ENCODE measurements at regions not wholly inside any gene's neighbourhood (a gene's known extent, or its start where the extent isn't known, plus 50 kb on each side); places are given as distances from the start of the nearest gene placed in this dataset.
"Not testable (repeated sequence)": the region's sequence is repeated elsewhere in the genome, so short reads cannot be mapped to it uniquely, and the experiment has no call there.

GRCh38 chr6:80579391-80580023 lies 473.0 kb downstream of the BCKDHB start:
- ATAC-seq (no peak), DNase-seq (ENCODE audit: low spot score in 2 of 2) (no peak)
- Mint-ChIP-seq H3K27ac (no peak overlapping the region), H3K9me3 (no peaks in the 10 kb centered on the region), H3K36me3 (no peaks in the 10 kb centered on the region)

DNA sequence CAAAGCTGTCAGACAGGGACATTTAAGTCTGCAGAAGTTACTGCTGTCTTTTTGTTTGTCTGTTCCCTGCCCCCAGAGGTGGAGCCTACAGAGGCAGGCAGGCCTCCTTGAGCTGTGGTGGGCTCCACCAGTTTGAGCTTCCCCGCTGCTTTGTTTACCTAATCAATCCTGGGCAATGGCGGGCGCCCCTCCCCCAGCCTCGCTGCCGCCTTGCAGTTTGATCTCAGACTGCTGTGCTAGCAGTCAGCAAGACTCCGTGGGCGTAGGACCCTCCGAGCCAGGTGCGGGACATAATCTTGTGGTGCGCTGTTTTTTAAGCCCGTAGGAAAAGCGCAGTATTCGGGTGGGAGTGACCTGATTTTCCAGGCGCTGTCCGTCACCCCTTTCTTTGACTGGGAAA lies 466.8 kb downstream of the BCKDHB start:
- not testable (repeated sequence) for H3K9me3 Mint-ChIP-seq; H3K36me3 Mint-ChIP-seq; H3K27ac Mint-ChIP-seq; ATAC-seq; DNase-seq (ENCODE audit: low spot score in 2 of 2)

DNA sequence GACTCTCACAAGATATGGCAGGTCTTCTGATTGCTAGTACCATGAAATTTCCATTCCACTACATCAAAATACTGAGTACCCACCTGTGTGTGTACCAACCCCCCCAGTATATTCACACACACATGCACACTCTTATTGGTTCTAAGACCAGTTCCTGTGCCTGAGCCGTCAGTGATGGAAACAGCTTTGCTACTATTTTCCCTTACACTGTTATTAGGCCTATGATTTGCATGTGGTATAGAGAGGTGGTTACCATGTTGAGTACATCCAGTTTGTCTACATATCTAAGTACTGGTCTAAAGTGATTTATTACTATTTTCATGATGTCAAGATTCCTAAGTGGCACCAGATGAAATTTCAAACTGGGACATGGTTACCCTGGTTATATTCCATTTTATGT lies 459.9 kb downstream of the BCKDHB start:
- DNase-seq (ENCODE audit: low spot score in 2 of 2) (no peak), ATAC-seq (no peak)
- Mint-ChIP-seq H3K36me3 (no peaks in the 10 kb centered on the region), H3K9me3 (no peaks in the 10 kb centered on the region), H3K27ac (no peak overlapping the region)

- ATAC-seq (no peak), DNase-seq (ENCODE audit: low spot score in 2 of 2) (no peak)
- H3K36me3 Mint-ChIP-seq, result no peaks in the 10 kb centered on the region
- H3K9me3 Mint-ChIP-seq, result no peaks in the 10 kb centered on the region
- H3K27ac Mint-ChIP-seq, result no peak overlapping the region
Measured at GRCh38 chr6:80553071-80553740, 446.7 kb downstream of the BCKDHB start.

GRCh38 chr6:80550748-80551147 lies 444.3 kb downstream of the BCKDHB start:
- no peaks in the 10 kb centered on the region for H3K9me3 Mint-ChIP-seq
- H3K27ac Mint-ChIP-seq, result no peak overlapping the region
- no peaks in the 10 kb centered on the region for H3K36me3 Mint-ChIP-seq
- DNase-seq (ENCODE audit: low spot score in 2 of 2) (no peak), ATAC-seq (no peak)

DNA sequence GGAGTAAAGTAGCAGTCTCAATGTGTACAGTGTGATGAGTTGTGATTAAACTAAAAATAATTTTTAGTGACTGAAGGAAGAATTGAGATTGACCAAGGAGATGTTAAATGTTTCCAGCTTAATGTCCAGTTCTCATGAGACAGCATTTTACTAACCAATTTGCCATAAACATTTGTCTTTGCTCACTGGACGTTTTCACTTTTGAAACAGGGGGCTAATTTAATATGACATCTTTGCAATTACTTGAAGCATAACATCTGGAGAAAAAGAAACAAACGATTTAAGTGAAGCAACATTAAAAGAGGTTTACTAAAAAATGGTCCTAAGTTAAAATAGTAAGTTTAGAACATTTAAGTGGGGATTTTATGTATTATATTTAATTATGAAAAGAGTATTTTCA lies 443.8 kb downstream of the BCKDHB start:
- no peak for DNase-seq (ENCODE audit: low spot score in 2 of 2)
- H3K9me3 Mint-ChIP-seq, result no peaks in the 10 kb centered on the region
- H3K27ac Mint-ChIP-seq, result no peak overlapping the region

GRCh38 chr6:80548532-80548931 lies 442.1 kb downstream of the BCKDHB start:
- DNase-seq (ENCODE audit: low spot score in 2 of 2) (no peak), ATAC-seq (no peak)
- H3K9me3 Mint-ChIP-seq, result no peaks in the 10 kb centered on the region
- H3K27ac Mint-ChIP-seq, result no peak overlapping the region
- H3K36me3 Mint-ChIP-seq, result no peaks in the 10 kb centered on the region

More for the DNA sequence above, 443.8 kb downstream of the BCKDHB start:
- no peak for ATAC-seq
- no peaks in the 10 kb centered on the region for H3K36me3 Mint-ChIP-seq

DNA sequence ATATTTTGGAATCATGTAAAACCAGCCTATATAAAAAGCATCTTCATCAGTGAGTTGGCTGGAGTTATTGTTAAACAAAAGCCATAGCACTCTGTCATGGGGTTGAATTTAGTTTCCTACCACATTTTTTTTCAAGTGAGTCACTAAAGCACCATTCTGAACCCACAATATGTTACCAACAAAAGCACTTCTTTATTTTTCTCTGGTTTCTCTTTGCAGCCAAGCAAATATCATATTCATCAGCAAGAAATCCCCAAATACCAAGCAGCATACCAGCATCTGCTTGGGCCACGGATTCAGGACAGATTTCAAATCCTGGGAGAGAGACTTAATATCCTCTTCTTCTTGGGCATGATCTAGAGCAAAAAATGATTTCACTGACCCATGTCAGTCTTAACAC lies 441.4 kb downstream of the BCKDHB start:
- H3K27ac Mint-ChIP-seq, result no peak overlapping the region
- no peaks in the 10 kb centered on the region for H3K36me3 Mint-ChIP-seq
- no peaks in the 10 kb centered on the region for H3K9me3 Mint-ChIP-seq
- DNase-seq (ENCODE audit: low spot score in 2 of 2) (no peak), ATAC-seq (no peak)

GRCh38 chr6:80544976-80545722 lies 438.7 kb downstream of the BCKDHB start:
- H3K36me3 Mint-ChIP-seq, result no peaks in the 10 kb centered on the region
- no peaks in the 10 kb centered on the region for H3K9me3 Mint-ChIP-seq
- ATAC-seq (peak in 1 of 2 donors; percentile 64), DNase-seq (ENCODE audit: low spot score in 2 of 2) (no peak)
- no peak overlapping the region for H3K27ac Mint-ChIP-seq

- H3K36me3 Mint-ChIP-seq, result no peaks in the 10 kb centered on the region
- DNase-seq (ENCODE audit: low spot score in 2 of 2) (no peak), ATAC-seq (no peak)
- no peak overlapping the region for H3K27ac Mint-ChIP-seq
- H3K9me3 Mint-ChIP-seq, result no peaks in the 10 kb centered on the region
Measured at GRCh38 chr6:80544555-80544954, 438.1 kb downstream of the BCKDHB start.

DNA sequence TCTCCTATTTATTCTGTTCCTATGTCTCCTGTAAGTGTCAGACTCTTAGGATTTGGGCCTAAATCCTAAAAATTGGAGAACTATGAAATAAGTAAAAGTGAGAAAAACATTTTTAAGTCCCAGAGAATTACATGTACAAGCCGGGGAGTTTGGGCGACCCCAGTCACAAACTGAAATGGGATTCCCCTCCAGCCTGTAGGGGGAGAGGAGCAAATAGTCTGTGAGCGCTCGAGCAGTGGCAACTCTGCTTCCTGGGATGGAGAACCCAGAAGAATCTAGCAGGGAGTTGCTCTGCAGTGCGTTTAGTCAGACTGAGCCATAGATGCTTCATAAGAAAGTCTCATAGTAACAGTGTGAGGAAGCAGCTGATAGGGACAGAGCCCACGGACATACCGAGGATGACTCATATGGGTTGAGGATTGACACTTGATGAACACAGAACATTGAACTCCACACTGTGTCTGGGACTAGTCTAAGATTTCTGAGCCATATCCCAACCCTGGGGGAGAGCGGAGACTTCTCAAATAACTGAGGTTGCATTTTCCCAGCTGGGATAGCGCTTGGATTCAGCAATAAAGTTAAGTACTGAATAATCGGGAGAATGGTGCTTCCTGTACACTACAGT lies 437.2 kb downstream of the BCKDHB start:
- no peak for ATAC-seq
- H3K9me3 Mint-ChIP-seq, result no peaks in the 10 kb centered on the region

GRCh38 chr6:80543151-80543550 lies 436.7 kb downstream of the BCKDHB start:
- H3K36me3 Mint-ChIP-seq, result no peaks in the 10 kb centered on the region
- H3K27ac Mint-ChIP-seq, result no peak overlapping the region
- ATAC-seq (no peak), DNase-seq (ENCODE audit: low spot score in 2 of 2) (no peak)
- no peaks in the 10 kb centered on the region for H3K9me3 Mint-ChIP-seq

More for the DNA sequence above, 437.2 kb downstream of the BCKDHB start:
- Mint-ChIP-seq H3K27ac (no peak overlapping the region), H3K36me3 (no peaks in the 10 kb centered on the region)
- no peak for DNase-seq (ENCODE audit: low spot score in 2 of 2)

DNA sequence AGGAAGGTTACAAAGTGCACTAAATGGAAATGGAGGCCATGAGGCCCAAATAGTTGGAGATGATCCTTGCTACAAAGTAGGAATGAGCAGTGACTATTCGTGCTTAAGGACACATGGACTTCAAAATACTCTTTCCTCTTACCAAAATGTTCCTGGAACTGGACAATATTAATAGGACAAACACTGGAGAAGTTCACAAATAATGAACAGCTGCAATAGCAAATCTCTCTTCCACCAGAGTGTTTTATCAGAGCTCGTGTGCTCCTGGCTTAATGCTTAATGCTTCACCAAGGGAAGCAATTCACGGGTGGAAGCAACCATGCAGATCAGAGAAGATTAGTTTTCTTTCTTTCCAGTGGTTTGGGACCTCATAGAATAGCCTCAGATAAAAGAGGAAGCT lies 435.4 kb downstream of the BCKDHB start:
- Mint-ChIP-seq H3K9me3 (peaks cover 0 to 6% of the 10 kb centered on the region in 2 donors), H3K36me3 (no peaks in the 10 kb centered on the region), H3K27ac (no peak overlapping the region)
- DNase-seq (ENCODE audit: low spot score in 2 of 2), result no peak
- no peak for ATAC-seq

GRCh38 chr6:80541181-80541580 lies 434.7 kb downstream of the BCKDHB start:
- Mint-ChIP-seq H3K27ac (no peak overlapping the region), H3K36me3 (no peaks in the 10 kb centered on the region), H3K9me3 (peaks cover 0 to 7% of the 10 kb centered on the region in 2 donors)
- ATAC-seq, result peak; percentile 88 to 93
- peak in 1 of 2 donors; percentile 6 for DNase-seq (ENCODE audit: low spot score in 2 of 2)

GRCh38 chr6:80540700-80541099 lies 434.2 kb downstream of the BCKDHB start:
- Mint-ChIP-seq H3K27ac (no peak overlapping the region), H3K36me3 (no peaks in the 10 kb centered on the region), H3K9me3 (peaks cover 1 to 7% of the 10 kb centered on the region in 2 donors)
- ATAC-seq (peak in 1 of 2 donors; percentile 23), DNase-seq (ENCODE audit: low spot score in 2 of 2) (no peak)

- Mint-ChIP-seq H3K36me3 (no peaks in the 10 kb centered on the region), H3K9me3 (peaks cover 3 to 7% of the 10 kb centered on the region in 2 donors), H3K27ac (peak overlapping the region in 1 of 2 donors; percentile 63)
- ATAC-seq, result peak in 1 of 2 donors; percentile 19
- DNase-seq (ENCODE audit: low spot score in 2 of 2), result no peak
Measured at GRCh38 chr6:80537118-80537972, 430.9 kb downstream of the BCKDHB start.

Data from activated naive CD4-positive, alpha-beta T cell treated with anti-CD3 and anti-CD28 coated beads, Interleukin-2, amount 50 U/mL, for 72 hours (primary cell).